Keratinocyte (primary cell): ENCODE measurements at regions not wholly inside any gene's neighbourhood (a gene's known extent, or its start where the extent isn't known, plus 50 kb on each side); places are given as distances from the start of the nearest gene placed in this dataset.

ENCODE experiments used
- DNase-seq: peaks from one replicate; pipeline ENCODE4 v3.0.0-alpha.2; 2011; ENCODE audit warnings: low read depth, missing footprints, low spot score
- FAIRE-seq: peaks from 2 replicates; lab custom pipeline; 2011; peaks lifted over from hg19 to GRCh38; lab: Jason Lieb, UNC
- H2AFZ ChIP-seq: 2 replicates; pipeline ENCODE4 v1.6.0; 2012; ENCODE audit warnings: low read length, control low read depth, inconsistent platforms; ENCODE audit not compliant: control insufficient read depth
- H3K27ac ChIP-seq: 2 replicates; pipeline ENCODE4 v1.5.1; 2011; ENCODE audit warnings: low read length; ENCODE audit not compliant: control insufficient read depth, insufficient read depth
- H3K27me3 ChIP-seq: 3 replicates; pipeline ENCODE4 v1.6.0; 2011; ENCODE audit warnings: low read length; ENCODE audit not compliant: control insufficient read depth, insufficient read depth; ENCODE audit errors: extremely low read depth
- H3K36me3 ChIP-seq, 2 experiments: 2 replicates in 1 of 2; 3 replicates in 1 of 2; pipeline ENCODE4 v1.5.1; 2011; ENCODE audit warnings: low read length in 2 of 2, mild to moderate bottlenecking in 1 of 2; ENCODE audit not compliant: control insufficient read depth in 2 of 2, insufficient read depth in 2 of 2; ENCODE audit errors: extremely low read depth in 1 of 2
- H3K4me1 ChIP-seq: 3 replicates; pipeline ENCODE4 v1.5.1; 2011; ENCODE audit warnings: low read length; ENCODE audit not compliant: control insufficient read depth, insufficient read depth; ENCODE audit errors: extremely low read depth
- H3K4me2 ChIP-seq: 3 replicates; pipeline ENCODE4 v1.6.0; 2011; ENCODE audit warnings: low read depth, low read length; ENCODE audit not compliant: control insufficient read depth, insufficient read depth; ENCODE audit errors: extremely low read depth
- H3K4me3 ChIP-seq, 3 experiments: fragments of 200-600 bp in 1 of 3; sonication (generic) in 1 of 3; 2 replicates in 2 of 3; 3 replicates in 1 of 3; pipeline ENCODE4 v1.5.1; 2011 to 2016; ENCODE audit warnings: low read length in 3 of 3, mild to moderate bottlenecking in 3 of 3, control low read depth in 2 of 3, inconsistent platforms in 1 of 3, low read depth in 1 of 3, mixed read lengths in 1 of 3, mixed run types in 1 of 3, moderate library complexity in 1 of 3; ENCODE audit not compliant: control insufficient read depth in 2 of 3, insufficient read depth in 2 of 3; ENCODE audit errors: extremely low read depth in 1 of 3
- H3K79me2 ChIP-seq: 2 replicates; pipeline ENCODE4 v1.6.0; 2012; ENCODE audit warnings: low read length; ENCODE audit not compliant: control insufficient read depth, insufficient read depth
- H3K9ac ChIP-seq: 3 replicates; pipeline ENCODE4 v1.6.0; 2011; ENCODE audit warnings: low read length; ENCODE audit not compliant: control insufficient read depth, insufficient read depth; ENCODE audit errors: extremely low read depth
- H3K9me1 ChIP-seq: 3 replicates; pipeline ENCODE4 v1.6.0; 2011; ENCODE audit warnings: low read length; ENCODE audit not compliant: control insufficient read depth, insufficient read depth; ENCODE audit errors: extremely low read depth
- H3K9me3 ChIP-seq: 2 replicates; pipeline ENCODE4 v1.5.1; 2012; ENCODE audit warnings: low read depth, low read length; ENCODE audit not compliant: control insufficient read depth
- H4K20me1 ChIP-seq: 3 replicates; pipeline ENCODE4 v1.6.0; 2011; ENCODE audit warnings: low read length; ENCODE audit not compliant: control insufficient read depth, insufficient read depth; ENCODE audit errors: extremely low read depth
- CTCF ChIP-seq, 3 experiments: IDR thresholded peaks in 1 of 3; conservative IDR thresholded peaks in 1 of 3; optimal IDR thresholded peaks in 1 of 3; 2 replicates in 2 of 3; 3 replicates in 1 of 3; pipeline versions ENCODE3 to v1.5.1; 2011; ENCODE audit warnings: low read length in 3 of 3, mild to moderate bottlenecking in 3 of 3, moderate library complexity in 2 of 3, control low read depth in 1 of 3, inconsistent platforms in 1 of 3; ENCODE audit not compliant: insufficient read depth in 2 of 3; ENCODE audit errors: extremely low read depth in 1 of 3
- EZH2 ChIP-seq: IDR thresholded peaks from one replicate; pipeline ENCODE4 v1.6.1; 2012; ENCODE audit warnings: inconsistent platforms, mild to moderate bottlenecking, low read length, moderate library complexity
- dilution Hi-C: fragments of 300-500 bp; cut with MboI; formaldehyde crosslinking; loops from one replicate; pipeline ENCODE4 v1.7.0; 2020; ENCODE audit warnings: low sequenced_read_pairs; ENCODE audit not compliant: extremely low pct_ligation_motif_present

DNA sequence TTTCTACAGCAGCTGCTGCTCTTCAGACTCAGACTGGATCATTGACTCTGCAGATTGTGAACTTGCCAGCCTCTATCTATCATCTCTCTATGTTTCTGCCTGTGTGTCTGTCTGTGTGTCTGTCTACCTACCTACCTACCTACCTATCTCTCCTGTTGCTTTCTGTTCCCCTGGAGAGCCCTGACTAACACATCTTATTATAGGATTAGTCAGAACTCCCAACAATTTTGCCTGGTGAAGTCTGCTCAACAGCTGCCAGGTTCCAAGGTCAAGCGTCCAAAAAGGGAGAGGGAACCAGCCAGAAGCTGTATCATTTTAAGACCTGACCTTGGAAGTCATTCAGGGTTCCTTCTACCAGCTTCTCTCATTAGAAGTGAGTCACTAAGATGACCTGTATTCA, 579.0 kb upstream of the DPP6 start:
- dilution Hi-C loops = no loop called here
- Histone ChIP-seq H3K27me3 (no peaks in the 10 kb centered on the region), H2AFZ (no peak overlapping the region), H3K9me1 (no peaks in the 10 kb centered on the region), H3K36me3 (no peaks in the 10 kb centered on the region), H4K20me1 (no peaks in the 10 kb centered on the region), H3K27ac (no peak overlapping the region), H3K4me1 (no peaks in the 10 kb centered on the region), H3K4me3 (no peak overlapping the region), H3K9me3 (peaks cover 2% of the 10 kb centered on the region), H3K9ac (no peak overlapping the region), H3K4me2 (no peak overlapping the region), H3K79me2 (no peaks in the 10 kb centered on the region)
- DNase-seq = no peak
- no peak for FAIRE-seq
- TF ChIP-seq EZH2 = no peak
- TF ChIP-seq CTCF (optimal IDR thresholded peaks at IDR 0.05 in 1 of 3, IDR thresholded peaks at IDR 0.05 in 1 of 3, conservative IDR thresholded peaks at IDR 0.05 in 1 of 3; ENCODE audit: extremely low read depth in 1 of 3, insufficient read depth in 2 of 3, low read length in 3 of 3) = no peak

DNA sequence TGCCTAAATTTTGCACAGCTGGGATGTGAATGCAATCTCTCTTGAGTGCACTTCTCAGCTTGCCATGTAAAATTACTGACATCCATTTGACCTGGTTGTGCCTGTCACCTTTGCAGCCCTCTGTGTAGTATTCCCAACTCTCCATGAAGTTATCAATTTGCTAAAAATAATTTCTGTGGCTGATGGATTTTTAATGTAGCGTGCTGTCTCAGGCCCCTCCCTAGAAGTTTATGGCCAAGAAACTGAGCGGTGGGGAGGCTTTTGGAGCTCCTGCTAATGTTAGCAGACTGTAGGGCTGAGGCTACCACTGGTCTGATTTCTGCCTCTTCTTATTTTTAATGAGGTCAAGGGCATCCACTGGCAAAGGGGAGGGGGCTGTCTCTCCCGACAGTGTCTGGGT, 577.0 kb upstream of the DPP6 start:
- H3K9me1 ChIP-seq = no peaks in the 10 kb centered on the region
- H3K27me3 ChIP-seq = no peaks in the 10 kb centered on the region
- dilution Hi-C loops = no loop called here
- H3K4me3 ChIP-seq = no peak overlapping the region
- TF ChIP-seq CTCF (optimal IDR thresholded peaks at IDR 0.05 in 1 of 3, IDR thresholded peaks at IDR 0.05 in 1 of 3, conservative IDR thresholded peaks at IDR 0.05 in 1 of 3; ENCODE audit: extremely low read depth in 1 of 3, insufficient read depth in 2 of 3, low read length in 3 of 3) (no peak), EZH2 (no peak)
- no peak overlapping the region for H3K4me2 ChIP-seq
- H3K36me3 ChIP-seq = no peaks in the 10 kb centered on the region
- H3K27ac ChIP-seq = no peak overlapping the region
- FAIRE-seq (no peak), DNase-seq (no peak)
- no peaks in the 10 kb centered on the region for H3K79me2 ChIP-seq
- no peaks in the 10 kb centered on the region for H3K4me1 ChIP-seq
- H3K9me3 ChIP-seq = peaks cover 2% of the 10 kb centered on the region
- no peaks in the 10 kb centered on the region for H4K20me1 ChIP-seq
- no peak overlapping the region for H2AFZ ChIP-seq
- H3K9ac ChIP-seq = no peak overlapping the region
